ENCODE measurements at regions not wholly inside any gene's neighbourhood (a gene's known extent, or its start where the extent isn't known, plus 50 kb on each side); places are given as distances from the start of the nearest gene placed in this dataset.

GRCh38 chr4:110816367-110816766, 193.5 kb upstream of the PITX2 start:
- TF ChIP-seq, protein P1, sequence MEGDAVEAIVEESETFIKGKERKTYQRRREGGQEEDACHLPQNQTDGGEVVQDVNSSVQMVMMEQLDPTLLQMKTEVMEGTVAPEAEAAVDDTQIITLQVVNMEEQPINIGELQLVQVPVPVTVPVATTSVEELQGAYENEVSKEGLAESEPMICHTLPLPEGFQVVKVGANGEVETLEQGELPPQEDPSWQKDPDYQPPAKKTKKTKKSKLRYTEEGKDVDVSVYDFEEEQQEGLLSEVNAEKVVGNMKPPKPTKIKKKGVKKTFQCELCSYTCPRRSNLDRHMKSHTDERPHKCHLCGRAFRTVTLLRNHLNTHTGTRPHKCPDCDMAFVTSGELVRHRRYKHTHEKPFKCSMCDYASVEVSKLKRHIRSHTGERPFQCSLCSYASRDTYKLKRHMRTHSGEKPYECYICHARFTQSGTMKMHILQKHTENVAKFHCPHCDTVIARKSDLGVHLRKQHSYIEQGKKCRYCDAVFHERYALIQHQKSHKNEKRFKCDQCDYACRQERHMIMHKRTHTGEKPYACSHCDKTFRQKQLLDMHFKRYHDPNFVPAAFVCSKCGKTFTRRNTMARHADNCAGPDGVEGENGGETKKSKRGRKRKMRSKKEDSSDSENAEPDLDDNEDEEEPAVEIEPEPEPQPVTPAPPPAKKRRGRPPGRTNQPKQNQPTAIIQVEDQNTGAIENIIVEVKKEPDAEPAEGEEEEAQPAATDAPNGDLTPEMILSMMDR (IDR thresholded peaks at IDR 0.05) = no peak
- no peak for TF ChIP-seq POLR2A (IDR thresholded peaks at IDR 0.05)
